Activated naive CD4-positive, alpha-beta T cell treated with anti-CD3 and anti-CD28 coated beads for 36 hours (primary cell): ENCODE measurements at regions not wholly inside any gene's neighbourhood (a gene's known extent, or its start where the extent isn't known, plus 50 kb on each side); places are given as distances from the start of the nearest gene placed in this dataset.

Experiments
- CTCF ChIA-PET: fragments of 350-600 bp; sonication (Branson Sonifier 250); formaldehyde crosslinking; loops from one replicate; lab custom pipeline; 2021; ENCODE audit warnings: antibody characterized with exemption; lab: Charles Lee
- DNase-seq: peaks from one replicate; pipeline ENCODE4 v3.0.0-alpha.2; 2020
- H3K27ac Mint-ChIP-seq: one replicate; pipeline ENCODE4 v1.8.0; 2021; ENCODE audit warnings: mild to moderate bottlenecking, mixed read lengths
- H3K27me3 Mint-ChIP-seq: one replicate; pipeline ENCODE4 v1.8.0; 2021; ENCODE audit warnings: low read depth, mixed read lengths
- H3K36me3 Mint-ChIP-seq: one replicate; pipeline ENCODE4 v1.8.0; 2021; ENCODE audit warnings: low read depth, mixed read lengths
- H3K4me1 Mint-ChIP-seq: one replicate; pipeline ENCODE4 v1.8.0; 2021; ENCODE audit warnings: low read depth, mixed read lengths
- H3K4me3 Mint-ChIP-seq: one replicate; pipeline ENCODE4 v1.8.0; 2021; ENCODE audit warnings: mild to moderate bottlenecking, moderate library complexity, mixed read lengths
- H3K9me3 Mint-ChIP-seq: one replicate; pipeline ENCODE4 v1.8.0; 2021; ENCODE audit warnings: mixed read lengths
- intact Hi-C: fragments of 100-400 bp; cut with micrococcal nuclease; formaldehyde crosslinking; loops from one replicate; pipeline ENCODE4 v1.15.1; 2023

DNA sequence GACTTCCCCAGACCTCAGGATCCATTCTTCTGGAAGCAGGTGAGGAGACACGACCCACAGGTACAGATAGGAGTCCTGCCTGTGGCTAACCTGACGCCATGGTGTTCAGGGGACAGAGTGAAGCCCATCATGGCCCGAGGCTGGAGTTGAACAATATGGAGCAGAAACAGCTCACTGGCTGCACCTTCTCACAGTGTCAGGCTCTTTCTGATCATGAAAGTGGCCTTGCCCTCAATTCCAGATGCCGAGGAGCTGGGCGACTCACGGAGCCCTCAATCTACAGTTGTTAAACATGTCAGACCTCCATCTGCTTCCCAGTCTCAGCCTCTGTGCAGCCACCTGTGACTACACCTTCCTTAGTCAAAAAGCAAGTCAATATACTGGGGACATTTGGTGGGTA lies 110.8 kb upstream of the SMAD3 start:
- Mint-ChIP-seq H3K4me1 (peaks cover 2% of the 10 kb centered on the region), H3K36me3 (no peaks in the 10 kb centered on the region), H3K9me3 (no peaks in the 10 kb centered on the region), H3K4me3 (no peak overlapping the region), H3K27me3 (no peaks in the 10 kb centered on the region), H3K27ac (no peak overlapping the region)
- intact Hi-C loops = no loop called here
- CTCF ChIA-PET = no interaction called here
- no peak for DNase-seq

DNA sequence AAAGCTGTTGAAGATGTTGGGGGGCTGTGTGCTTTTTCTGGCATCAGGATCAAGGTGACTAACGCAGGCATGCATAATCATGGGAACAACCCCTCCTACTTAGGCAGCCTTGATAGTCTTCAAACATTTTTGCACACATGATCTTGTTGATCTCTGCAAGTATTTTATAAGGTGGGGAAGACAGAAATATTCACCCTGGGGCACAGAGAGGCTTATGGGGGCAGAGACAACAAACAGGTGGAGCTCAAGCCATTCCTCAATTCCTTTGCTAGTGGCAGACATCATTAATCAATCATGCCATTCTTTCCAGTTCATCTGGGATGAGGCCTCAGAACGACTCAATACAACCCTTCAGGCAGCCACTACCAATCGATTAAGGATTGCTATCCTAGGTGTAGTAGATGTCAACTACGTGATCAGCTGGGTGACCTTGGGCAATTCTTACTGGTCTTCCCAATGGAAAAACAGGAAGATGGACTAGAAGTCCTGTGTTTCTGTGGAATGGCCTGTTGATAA lies 110.3 kb upstream of the SMAD3 start:
- CTCF ChIA-PET = no interaction called here
- intact Hi-C loops = no loop called here
- H3K4me1 Mint-ChIP-seq = peaks cover 2% of the 10 kb centered on the region
- no peaks in the 10 kb centered on the region for H3K36me3 Mint-ChIP-seq
- DNase-seq = no peak
- no peaks in the 10 kb centered on the region for H3K9me3 Mint-ChIP-seq
- no peak overlapping the region for H3K27ac Mint-ChIP-seq
- H3K27me3 Mint-ChIP-seq = no peaks in the 10 kb centered on the region
- no peak overlapping the region for H3K4me3 Mint-ChIP-seq

DNA sequence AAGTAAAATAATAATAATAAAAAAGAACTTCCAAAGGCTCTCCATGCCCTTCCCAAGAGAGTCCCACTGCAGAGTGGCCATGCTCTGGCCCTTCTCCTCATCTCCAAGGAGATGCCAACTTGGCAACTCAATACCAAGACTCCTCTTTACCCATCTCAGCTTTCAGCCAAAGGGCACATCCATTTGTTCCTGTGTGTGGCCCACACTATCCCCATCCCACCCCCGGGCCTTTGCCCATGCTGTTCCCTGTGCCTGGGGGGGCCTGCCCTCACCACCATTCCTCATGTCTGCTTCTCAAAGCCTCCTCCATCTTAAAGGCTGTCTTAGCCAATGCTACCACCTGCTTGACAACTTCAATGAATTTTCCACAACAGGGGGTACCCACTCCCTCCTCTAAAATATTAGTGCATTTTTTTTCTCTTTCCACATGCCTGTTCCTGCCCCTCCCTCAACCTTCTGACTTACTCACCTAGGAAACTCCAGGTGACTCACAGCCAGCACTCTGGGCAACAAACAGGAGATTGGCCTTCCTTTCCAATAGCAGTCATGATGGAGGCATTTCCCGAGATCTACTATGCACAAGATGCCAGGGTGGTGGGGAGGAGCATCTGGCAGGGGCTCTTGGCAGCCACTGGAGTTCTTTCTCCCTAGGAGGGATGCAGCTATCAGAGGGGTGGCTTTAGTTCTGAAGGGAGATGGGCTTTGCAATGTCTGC lies 109.4 kb upstream of the SMAD3 start:
- no peaks in the 10 kb centered on the region for H3K36me3 Mint-ChIP-seq
- no peaks in the 10 kb centered on the region for H3K9me3 Mint-ChIP-seq
- no peak overlapping the region for H3K4me3 Mint-ChIP-seq
- no peak overlapping the region for H3K27ac Mint-ChIP-seq
- no peaks in the 10 kb centered on the region for H3K27me3 Mint-ChIP-seq
- CTCF ChIA-PET = interaction anchor here (0.5 kb wide), 1 partner anchor 11 kb away, joined by 5 read pairs; no protein-coding TSS in a partner anchor
- DNase-seq = peak; percentile 16
- H3K4me1 Mint-ChIP-seq = peaks cover 2% of the 10 kb centered on the region
- intact Hi-C loops = no loop called here

DNA sequence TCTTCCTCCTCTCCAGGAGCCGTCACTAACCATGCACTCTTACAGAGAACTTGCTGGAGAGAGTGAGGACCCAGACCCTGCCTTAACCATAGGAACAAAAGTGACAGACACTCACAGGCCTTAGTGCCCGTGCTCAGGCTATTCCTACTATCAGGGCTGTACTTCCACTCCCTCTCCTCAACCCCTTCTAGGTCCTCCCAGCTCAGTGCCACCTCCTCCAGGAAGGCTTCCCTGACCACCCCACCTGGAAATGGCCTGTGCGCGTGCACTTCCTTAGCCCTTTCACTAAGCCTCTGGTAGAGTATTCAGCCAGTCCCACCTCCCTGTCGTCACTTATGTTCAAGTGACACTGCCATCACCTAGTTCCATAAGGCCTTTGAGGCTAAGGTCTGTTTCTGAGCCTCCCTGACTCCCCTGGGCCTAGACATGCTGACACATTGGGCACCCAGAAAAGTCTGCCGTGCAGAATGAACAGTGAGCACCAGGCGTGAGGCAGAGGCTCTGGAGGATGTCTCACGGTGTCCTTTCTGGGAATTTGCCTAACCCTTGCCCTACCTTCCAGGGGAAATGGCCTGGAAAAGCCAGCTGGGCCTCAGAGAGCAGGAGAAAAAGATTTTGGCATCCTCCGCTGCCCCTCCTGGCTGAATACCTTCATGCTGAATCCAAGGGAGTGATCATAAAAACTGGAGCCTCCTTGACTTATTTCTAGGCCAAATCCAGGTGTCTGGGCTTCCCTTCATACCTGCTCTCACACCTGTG lies 108.6 kb upstream of the SMAD3 start:
- no peaks in the 10 kb centered on the region for H3K9me3 Mint-ChIP-seq
- no peaks in the 10 kb centered on the region for H3K36me3 Mint-ChIP-seq
- no peak for DNase-seq

GRCh38 chr15:66957431-66957720 lies 108.0 kb upstream of the SMAD3 start:
- peaks cover 2% of the 10 kb centered on the region for H3K4me1 Mint-ChIP-seq
- no peak for DNase-seq
- H3K9me3 Mint-ChIP-seq = no peaks in the 10 kb centered on the region
- intact Hi-C loops = no loop called here
- H3K4me3 Mint-ChIP-seq = no peak overlapping the region
- H3K36me3 Mint-ChIP-seq = no peaks in the 10 kb centered on the region
- CTCF ChIA-PET = no interaction called here
- H3K27ac Mint-ChIP-seq = no peak overlapping the region
- H3K27me3 Mint-ChIP-seq = no peaks in the 10 kb centered on the region

More for the DNA sequence above, 108.6 kb upstream of the SMAD3 start:
- H3K4me1 Mint-ChIP-seq = peaks cover 2% of the 10 kb centered on the region
- intact Hi-C loops = no loop called here
- H3K4me3 Mint-ChIP-seq = no peak overlapping the region
- no peaks in the 10 kb centered on the region for H3K27me3 Mint-ChIP-seq
- CTCF ChIA-PET = no interaction called here
- no peak overlapping the region for H3K27ac Mint-ChIP-seq

- Mint-ChIP-seq H3K36me3 (no peaks in the 10 kb centered on the region), H3K27ac (no peak overlapping the region), H3K9me3 (no peaks in the 10 kb centered on the region), H3K4me3 (no peak overlapping the region), H3K4me1 (peaks cover 2% of the 10 kb centered on the region), H3K27me3 (no peaks in the 10 kb centered on the region)
- CTCF ChIA-PET = no interaction called here
- no peak for DNase-seq
- intact Hi-C loops = no loop called here
These were observed 106.3 kb upstream of the SMAD3 start for GRCh38 chr15:66959066-66959465.

DNA sequence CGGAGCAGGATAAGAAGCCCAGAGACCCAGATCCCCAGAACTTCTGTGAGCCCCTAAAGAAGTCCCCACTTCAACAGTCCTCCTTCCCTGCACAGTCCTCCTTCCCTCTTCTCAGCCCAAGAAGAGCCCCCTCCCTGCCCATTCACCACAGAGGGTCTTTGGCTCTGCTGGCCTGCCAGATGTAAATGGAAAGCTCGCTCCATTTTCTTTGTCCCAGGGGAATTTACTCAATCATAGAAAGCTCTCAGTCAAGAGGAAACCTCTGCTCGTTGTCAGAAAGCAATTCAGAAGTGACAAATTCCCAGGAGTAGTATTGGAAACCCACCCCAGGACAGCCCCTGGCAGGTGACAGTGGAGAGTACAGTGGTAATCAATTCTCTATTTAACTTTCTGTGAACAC lies 105.5 kb upstream of the SMAD3 start:
- Mint-ChIP-seq H3K4me3 (no peak overlapping the region), H3K4me1 (peaks cover 2% of the 10 kb centered on the region), H3K27ac (no peak overlapping the region), H3K9me3 (no peaks in the 10 kb centered on the region), H3K36me3 (no peaks in the 10 kb centered on the region), H3K27me3 (no peaks in the 10 kb centered on the region)
- CTCF ChIA-PET = no interaction called here
- intact Hi-C loops = no loop called here
- no peak for DNase-seq

- no peaks in the 10 kb centered on the region for H3K36me3 Mint-ChIP-seq
- intact Hi-C loops = no loop called here
- H3K27ac Mint-ChIP-seq = no peak overlapping the region
- H3K4me3 Mint-ChIP-seq = no peak overlapping the region
- no peak for DNase-seq
- CTCF ChIA-PET = no interaction called here
- H3K4me1 Mint-ChIP-seq = peaks cover 2% of the 10 kb centered on the region
- H3K27me3 Mint-ChIP-seq = no peaks in the 10 kb centered on the region
- no peaks in the 10 kb centered on the region for H3K9me3 Mint-ChIP-seq
These were observed 104.9 kb upstream of the SMAD3 start for GRCh38 chr15:66960519-66960918.

GRCh38 chr15:66961407-66961884 lies 104.0 kb upstream of the SMAD3 start:
- no peak for DNase-seq
- intact Hi-C loops = no loop called here
- no peaks in the 10 kb centered on the region for H3K27me3 Mint-ChIP-seq
- no peaks in the 10 kb centered on the region for H3K36me3 Mint-ChIP-seq
- no peaks in the 10 kb centered on the region for H3K9me3 Mint-ChIP-seq
- no peaks in the 10 kb centered on the region for H3K4me1 Mint-ChIP-seq
- H3K27ac Mint-ChIP-seq = no peak overlapping the region
- CTCF ChIA-PET = no interaction called here
- no peak overlapping the region for H3K4me3 Mint-ChIP-seq

GRCh38 chr15:66961901-66962300 lies 103.5 kb upstream of the SMAD3 start:
- intact Hi-C loops = no loop called here
- Mint-ChIP-seq H3K27me3 (no peaks in the 10 kb centered on the region), H3K4me3 (no peak overlapping the region), H3K27ac (no peak overlapping the region), H3K4me1 (no peaks in the 10 kb centered on the region), H3K36me3 (no peaks in the 10 kb centered on the region), H3K9me3 (no peaks in the 10 kb centered on the region)
- DNase-seq = no peak
- CTCF ChIA-PET = interaction anchor here (1.0 kb wide), 1 partner anchor 14 kb away, joined by 3 read pairs; no protein-coding TSS in a partner anchor

DNA sequence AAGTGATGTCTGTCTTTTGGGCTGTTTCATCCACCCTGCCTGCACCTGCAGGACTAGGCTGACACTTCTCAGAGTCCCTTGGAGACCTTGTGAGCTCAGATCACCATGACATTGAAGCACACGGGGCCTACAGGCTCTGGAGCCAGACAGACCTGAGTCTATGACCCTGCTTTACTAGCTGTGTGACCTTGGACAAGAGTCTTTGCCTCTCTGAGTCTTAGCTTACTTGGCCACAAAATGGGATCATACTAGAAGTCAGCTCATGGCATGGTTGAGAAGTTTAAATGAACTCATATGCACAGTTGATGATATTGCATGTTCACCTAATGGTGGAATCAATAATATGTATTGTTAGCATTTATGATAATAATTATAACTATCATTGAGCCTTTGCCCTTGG lies 102.9 kb upstream of the SMAD3 start:
- Mint-ChIP-seq H3K4me3 (no peak overlapping the region), H3K9me3 (no peaks in the 10 kb centered on the region), H3K4me1 (no peaks in the 10 kb centered on the region), H3K27me3 (no peaks in the 10 kb centered on the region), H3K36me3 (no peaks in the 10 kb centered on the region), H3K27ac (no peak overlapping the region)
- intact Hi-C loops = no loop called here
- no peak for DNase-seq
- CTCF ChIA-PET = interaction anchor here (1.0 kb wide), 1 partner anchor 15 kb away, joined by 3 read pairs; no protein-coding TSS in a partner anchor

GRCh38 chr15:66963084-66963483 lies 102.3 kb upstream of the SMAD3 start:
- intact Hi-C loops = no loop called here
- H3K27ac Mint-ChIP-seq = no peak overlapping the region
- H3K9me3 Mint-ChIP-seq = no peaks in the 10 kb centered on the region
- no peaks in the 10 kb centered on the region for H3K4me1 Mint-ChIP-seq
- H3K4me3 Mint-ChIP-seq = no peak overlapping the region
- H3K36me3 Mint-ChIP-seq = no peaks in the 10 kb centered on the region
- H3K27me3 Mint-ChIP-seq = no peaks in the 10 kb centered on the region
- no peak for DNase-seq
- CTCF ChIA-PET = interaction anchor here (1.0 kb wide), 1 partner anchor 16 kb away, joined by 3 read pairs; no protein-coding TSS in a partner anchor
